ENCODE measurements at regions not wholly inside any gene's neighbourhood (a gene's known extent, or its start where the extent isn't known, plus 50 kb on each side); places are given as distances from the start of the nearest gene placed in this dataset.

GRCh38 chr5:143691945-143692290, 120.0 kb upstream of the HMHB1 start:
- no peak for TF ChIP-seq CTCF (conservative IDR thresholded peaks at IDR 0.05; ENCODE audit: low read length)
- no peak for TF ChIP-seq EZH2phosphoT487 (IDR thresholded peaks at IDR 0.05; ENCODE audit: borderline replicate concordance)
